Kasumi-1 (cell line): ENCODE measurements at regions not wholly inside any gene's neighbourhood (a gene's known extent, or its start where the extent isn't known, plus 50 kb on each side); places are given as distances from the start of the nearest gene placed in this dataset.
"Not testable (repeated sequence)": the region's sequence is repeated elsewhere in the genome, so short reads cannot be mapped to it uniquely, and the experiment has no call there.

Experiments
- DNase-seq, 2 experiments: peaks; one replicate each; lab custom pipeline; 2025; lab: John Stamatoyannopoulos, UW

DNA sequence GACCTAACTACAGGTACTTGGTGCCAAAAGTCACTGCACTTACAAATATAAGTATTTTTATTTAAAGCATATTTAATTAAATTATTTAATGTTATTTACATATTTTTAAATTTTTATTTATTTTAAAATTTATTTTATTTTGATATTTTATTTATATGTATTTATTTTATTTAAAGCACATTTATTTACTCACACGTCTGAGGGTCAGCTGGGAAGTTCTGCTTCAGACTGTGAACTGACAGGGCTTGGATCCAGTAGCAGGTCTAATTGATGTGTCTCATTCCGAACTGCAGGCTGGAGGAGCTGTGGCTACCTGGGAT is 392.5 kb downstream of the GBA3 start:
- no peak for DNase-seq

DNA sequence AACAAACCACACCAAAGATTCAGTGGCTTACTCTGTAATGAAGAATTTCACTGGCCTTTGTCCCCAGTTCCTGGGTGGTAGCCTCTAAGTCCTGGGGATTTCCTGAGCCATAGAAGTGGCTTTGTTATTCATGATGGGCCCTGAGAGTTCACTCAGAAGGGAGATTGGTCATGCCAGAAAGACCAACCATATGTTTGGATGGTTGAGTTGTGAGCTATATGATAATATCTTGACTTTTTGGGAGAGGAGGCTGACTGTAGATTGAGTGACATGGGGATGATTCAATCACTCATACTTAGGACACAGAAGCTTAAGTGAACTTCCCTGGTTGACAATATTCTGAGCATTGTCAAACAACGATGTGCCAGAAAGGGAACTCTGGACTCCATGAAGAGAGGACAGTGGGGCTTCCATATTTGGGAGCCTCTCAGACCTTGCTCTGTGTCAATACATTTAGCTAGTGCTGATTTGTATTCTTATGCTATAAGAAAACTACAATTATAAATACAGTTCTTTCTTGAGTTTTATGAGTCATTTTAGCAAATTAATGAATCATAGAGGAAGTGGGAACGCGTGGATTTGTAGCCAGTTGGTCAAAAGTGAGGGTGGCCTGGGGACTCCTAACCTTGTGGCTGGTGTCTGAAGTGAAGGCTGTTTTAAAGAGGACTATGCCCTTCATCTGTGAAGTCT is 392.0 kb downstream of the GBA3 start:
- no peak for DNase-seq

DNA sequence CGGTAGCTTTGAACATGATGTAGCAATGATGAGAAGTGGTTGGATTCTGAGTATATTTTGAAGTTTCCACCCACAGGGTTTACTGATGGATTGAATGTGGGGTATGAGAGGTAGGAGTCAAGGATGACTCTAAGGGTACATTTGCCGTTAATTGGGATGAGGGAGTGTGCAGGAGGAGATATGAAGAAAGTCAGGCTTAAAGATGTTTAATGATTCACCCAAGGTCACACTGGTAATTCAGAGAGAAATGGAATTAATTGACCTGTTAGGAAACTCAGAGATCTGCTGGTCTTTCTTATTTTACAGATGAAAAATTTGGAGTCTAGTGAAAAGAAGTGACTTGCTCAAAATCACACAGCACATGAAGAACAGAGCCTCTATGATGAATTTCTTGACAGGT is 390.7 kb downstream of the GBA3 start:
- DNase-seq, result no peak

DNA sequence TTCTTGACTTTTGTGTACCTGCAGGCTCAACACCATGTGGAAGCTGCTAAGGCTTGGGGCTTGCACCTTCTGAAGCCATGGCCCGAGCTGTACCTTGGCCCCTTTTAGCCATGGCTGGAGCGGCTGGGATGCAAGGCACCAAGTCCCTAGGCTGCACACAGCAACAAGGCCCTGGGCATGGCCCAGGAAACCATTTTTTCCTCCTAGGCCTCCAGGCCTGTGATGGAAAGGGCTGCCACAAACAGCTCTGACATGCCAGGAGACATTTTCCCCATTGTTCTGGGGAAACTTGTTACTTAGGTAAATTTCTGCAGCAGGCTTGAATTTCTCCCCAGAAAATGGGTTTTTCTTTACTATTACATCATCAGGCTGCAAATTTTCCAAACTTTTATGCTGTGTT is 387.4 kb downstream of the GBA3 start:
- DNase-seq, result not testable (repeated sequence)

DNA sequence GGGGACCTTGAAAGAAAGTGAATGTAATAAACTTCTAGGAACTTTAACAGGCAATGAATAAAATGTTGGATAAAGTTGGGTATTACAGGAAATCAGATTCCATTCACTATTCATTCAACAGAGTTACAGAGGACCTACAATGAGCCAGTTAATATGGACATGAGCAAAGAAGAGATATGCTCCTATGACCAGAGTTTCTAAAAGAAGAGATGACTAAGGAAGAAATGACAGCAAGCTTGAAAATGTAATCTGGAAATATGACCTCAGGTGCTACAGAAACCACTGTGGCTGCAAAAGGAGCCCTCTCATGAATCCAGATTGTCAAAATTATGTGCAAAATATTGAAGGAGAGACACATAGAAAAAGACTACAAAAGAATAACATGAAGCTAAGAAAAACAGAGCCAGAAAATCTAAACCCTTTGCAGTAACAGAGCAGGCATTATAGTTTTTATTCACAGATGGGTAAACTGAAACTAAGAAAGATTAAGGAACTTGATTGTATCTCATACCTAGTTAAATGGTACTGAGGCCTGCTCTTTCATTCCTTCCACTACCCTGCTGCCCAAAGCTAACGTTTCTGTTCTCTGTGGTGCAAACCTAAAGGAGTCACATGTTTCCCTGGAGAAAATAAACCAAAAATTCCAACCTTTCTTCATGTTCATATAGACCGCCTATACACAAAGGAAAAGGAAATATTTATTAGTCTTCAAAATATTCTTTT is 378.3 kb downstream of the GBA3 start:
- DNase-seq, result no peak

DNA sequence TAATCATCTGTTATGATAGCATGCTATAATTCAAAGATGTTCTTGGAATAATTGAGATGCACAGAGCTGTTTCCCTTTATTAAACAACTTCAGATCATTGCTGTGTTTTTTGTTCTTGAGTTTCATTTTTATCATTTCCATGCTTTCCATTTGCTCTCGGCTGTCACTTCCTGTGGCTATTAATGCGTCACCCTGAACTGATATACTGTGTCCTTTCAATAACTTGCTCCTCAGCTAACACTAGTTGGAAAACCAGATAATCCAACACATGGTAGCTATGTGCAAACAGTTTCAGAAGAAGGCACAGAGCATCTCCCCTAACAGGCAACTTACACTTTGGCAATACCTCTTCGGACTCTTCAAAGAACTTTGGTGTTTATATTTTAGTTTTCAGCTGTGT is 376.0 kb downstream of the GBA3 start:
- DNase-seq, result no peak

DNA sequence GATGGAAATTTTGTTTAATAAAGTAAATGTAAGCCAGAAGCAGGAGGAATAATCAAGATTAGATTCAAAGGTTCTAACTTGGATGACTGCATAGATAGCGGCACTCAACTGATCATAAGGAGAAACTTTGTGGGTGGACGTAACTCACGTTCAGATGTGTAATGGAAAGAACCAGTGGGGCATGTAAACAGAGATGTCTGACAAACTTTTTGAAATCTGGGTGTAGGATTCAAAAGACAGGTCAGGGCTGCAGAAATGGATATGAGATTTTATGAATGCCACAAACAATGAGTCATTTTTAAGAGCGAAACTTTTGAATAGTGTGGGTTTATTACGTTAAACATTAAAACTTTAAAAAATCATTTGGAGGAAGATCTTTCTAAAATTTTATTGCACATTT is 375.6 kb downstream of the GBA3 start:
- no peak for DNase-seq

DNA sequence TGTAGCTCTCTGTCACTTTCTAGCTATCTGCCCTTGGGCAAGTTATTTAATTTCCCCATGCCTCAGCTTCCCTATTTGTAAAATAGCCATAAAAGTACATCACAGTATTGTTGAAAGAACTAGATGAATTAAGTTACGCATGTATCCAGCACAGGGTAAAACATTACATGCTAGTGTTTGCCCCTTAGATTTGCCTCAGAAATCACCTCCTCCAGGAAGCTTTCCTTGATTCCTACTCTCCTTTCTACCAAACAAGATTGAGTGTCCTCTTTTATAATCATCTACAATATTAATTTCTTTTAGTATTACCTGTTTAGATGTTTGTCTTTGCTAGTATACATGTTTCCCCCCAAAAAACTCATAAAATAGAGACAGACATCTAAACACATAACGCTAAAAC is 369.5 kb downstream of the GBA3 start:
- DNase-seq, result no peak

DNA sequence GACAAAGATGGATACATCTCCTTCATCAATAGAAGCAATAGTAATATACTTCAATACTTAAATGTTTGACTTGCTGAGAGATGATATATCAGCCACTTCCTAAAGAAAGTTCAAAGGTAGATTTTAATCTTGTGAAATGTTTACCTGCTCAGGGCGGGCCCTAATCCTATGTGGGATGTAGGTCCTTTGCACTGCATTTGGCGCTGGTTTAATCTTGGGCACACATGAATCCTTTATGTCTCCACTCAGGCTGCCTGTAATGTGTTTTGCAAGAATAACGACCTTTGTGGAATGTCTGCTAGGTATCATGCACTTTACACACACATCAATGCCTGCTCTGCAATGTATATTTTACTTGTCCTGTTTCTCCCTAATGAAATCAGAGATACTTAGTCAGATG is 368.7 kb downstream of the GBA3 start:
- no peak for DNase-seq

DNA sequence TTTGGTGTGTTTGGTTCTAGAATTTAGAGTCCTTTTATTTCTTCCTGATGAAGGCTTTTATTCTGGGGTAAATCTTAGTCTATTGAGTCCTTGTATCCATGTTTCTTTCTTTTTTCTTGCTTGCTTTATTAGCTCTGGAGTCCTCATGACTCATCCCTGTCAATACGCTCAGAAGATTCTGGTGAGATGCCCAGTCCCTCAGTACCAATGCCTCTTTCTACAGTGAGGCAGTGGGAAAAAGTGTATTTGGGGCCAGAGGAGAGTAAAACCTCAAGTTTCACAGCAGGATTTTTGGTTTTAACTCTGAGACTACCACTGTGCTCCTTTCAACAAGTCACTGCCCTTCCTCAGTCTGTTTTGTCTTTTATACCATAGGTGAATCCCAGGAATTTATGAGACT is 368.0 kb downstream of the GBA3 start:
- no peak for DNase-seq

DNA sequence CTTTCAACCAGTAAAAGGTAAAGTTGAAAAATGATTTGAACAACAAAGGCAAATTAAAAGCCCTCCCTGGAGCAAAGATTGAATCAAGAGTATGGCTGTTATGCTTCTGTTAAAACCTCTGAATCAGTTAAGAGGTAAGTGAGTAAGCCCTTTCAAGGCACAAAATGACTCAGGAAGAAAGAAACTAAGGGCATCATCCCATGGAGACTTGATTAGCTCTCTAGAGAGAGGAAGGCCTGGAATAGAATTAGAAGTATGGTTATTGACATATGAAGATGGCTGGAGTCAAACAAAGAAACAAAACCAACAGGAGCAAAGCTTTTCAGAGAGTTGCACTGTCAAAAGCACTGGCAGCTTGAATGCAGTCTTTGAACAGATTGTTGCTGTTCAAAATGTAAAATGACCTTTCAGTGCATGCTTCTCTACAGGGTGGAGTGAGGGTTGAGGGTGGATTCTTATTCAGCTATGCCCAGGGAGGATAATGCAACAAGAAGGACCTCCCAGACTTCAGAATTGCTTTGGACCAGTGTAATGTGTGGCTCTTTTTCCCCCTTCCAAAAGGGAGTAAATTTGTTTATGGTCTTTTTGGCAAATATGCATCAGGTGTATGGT is 365.5 kb downstream of the GBA3 start:
- no peak for DNase-seq

DNA sequence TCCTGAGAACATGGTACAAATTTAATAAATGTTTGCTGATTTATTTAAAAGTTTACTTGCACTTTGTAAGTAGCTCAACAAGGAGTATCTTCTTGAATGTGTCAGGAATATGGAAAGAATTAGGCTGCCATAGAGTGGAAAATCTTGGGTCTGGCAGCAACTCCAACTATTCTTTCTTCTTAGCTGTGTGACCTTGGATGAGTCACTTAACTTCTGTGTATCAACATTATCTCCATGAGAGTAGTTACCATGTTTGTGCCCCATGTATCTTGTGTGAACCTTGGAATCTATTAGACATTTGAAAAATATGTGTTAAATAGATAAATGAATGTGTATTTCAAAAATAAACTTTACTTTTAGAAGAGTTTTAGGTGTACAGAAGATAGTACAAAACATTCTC is 348.8 kb downstream of the GBA3 start:
- no peak for DNase-seq

DNA sequence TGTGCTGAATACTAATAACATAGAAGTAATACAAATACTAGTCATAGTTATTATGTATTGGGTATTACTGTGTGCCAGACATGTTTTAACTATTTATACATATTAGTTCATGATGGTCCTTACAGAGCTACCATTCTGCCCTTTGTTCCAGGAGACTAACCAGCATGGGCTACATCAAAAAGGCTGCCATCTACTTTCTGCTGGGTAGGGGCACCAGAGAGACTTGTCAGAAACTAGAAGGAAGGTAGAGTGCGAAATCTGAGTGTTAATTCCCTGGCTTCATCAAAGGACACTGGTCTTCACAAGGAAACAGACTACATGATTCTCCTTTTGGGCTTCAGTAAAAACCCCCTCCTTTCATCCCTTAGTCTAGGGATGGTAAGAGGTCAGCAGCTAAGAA is 347.8 kb downstream of the GBA3 start:
- DNase-seq, result no peak

DNA sequence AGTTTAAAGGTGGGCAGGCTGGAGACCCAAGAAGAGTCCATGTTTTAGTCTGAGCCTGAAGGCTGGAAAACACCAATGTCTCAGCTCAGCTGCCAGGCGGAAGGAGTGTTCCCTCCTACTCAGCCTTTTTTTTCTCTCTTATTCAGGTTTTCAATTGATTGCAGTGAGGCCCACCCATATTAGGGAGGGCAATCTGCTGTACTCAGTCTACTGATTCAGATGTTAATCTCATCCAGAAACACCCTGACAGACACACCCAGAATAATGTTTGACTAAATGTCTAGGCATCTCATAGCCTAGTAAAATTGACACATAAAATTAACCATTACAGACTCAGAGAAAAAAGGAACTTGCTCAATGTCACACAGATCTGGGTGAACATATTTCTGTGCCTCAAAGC is 347.1 kb downstream of the GBA3 start:
- DNase-seq, result no peak

DNA sequence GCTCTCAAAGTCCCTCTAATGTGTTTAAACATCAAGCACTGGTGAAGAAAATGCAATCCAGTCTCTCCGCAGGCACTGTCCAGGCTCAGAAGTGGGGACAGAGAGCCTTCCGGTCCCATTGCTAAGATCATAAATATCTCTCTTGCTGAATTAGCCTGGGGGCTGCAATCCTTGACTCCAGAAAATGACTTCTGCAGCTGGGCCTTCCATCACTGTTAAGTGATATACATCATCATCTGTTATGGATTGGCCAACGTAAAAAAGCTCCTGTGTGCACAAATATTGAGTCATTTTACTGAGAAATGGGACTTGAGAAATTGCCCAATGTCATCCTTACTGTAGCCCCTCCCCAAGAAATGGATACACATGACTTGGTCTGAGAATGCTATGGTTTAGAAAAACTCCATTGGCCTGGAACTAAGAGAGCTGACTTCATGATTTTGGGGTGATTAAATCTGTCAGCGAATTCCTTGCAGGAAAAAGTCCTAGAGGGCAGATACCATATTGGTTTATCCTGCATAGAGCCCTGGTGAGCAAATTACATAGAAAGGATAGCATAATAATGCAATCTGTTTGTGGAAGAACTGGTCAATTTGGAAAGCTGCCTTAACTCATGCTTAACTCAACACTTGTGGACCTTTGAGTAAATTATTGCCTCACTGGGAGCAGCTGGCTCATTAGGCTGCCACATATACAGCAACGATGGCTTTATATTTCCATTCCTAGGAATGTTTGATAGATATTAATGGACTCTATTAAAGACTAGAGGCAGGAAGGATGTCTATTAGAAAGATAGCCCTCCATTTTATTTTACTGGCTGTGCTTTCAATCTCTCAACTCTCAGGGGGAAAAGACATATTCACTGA is 346.1 kb downstream of the GBA3 start:
- no peak for DNase-seq

DNA sequence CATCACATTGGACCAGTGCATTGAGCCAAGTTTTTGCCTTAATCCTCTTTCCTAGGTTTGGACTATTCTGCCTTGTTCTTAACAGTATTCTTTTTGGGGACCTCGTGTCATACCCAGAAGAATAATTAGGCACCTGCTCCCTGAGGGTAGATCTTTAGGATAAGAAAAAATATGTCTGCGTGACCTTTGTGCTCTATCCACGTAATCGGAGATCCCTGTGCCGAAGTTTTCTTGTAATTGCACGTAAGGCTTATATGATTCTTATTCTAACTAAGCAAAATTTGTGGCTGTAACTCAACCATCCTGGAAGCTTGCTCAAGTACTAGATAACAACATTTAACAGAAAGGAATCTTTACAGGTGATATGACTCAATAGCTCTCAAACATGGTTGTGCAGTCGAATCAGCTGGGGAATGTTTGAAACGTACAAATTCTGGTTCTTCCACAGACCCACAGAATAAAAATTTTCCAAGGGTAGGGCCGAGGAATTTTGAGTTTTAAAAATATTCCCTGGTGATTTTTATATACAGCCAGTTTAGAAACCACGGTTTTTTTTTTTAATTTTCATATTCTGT is 344.3 kb downstream of the GBA3 start:
- no peak for DNase-seq

DNA sequence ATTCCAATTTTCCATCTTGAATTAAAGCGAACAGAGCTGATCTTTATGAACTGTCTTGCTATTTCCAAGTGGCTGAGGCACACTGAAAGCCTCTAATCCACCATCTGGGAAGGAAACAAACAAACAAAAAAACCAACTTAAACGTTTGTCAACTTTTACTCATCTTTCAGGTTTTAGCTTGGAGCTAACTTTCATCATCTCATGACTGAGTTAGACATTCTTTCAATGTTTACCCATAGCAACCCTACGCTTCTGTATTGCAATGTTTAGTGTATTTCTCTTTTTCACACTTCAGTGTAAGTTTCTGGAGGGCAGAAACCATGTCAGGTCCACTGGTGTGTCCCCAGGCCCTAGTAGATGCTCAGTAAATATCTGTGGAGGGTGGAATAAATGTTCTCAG is 343.8 kb downstream of the GBA3 start:
- no peak for DNase-seq

DNA sequence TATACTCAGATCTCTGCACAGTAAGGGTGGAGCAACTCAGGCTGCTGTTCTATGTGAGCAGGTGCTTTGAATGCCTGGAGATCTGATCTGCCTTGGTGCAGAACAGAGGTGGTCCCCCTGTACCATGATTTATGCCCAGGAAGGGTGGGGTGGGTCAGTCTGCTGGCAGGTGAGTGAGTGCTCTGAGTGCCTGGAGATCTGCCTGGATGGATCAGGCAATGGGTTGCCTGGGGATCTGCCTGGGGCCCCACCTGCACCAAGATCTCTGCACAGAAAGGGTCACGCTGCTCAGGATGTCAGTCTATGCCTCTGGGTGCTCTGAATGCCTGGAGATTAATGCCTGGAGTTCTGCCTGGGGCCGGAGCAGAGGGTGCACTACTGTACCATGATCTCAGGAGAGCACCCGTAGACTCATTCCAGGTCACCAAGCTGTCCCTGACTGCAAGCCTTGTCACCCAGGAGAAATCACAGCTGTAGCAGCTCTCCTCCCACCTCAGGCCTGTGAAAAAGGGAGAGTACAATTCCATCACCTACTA is 342.9 kb downstream of the GBA3 start:
- DNase-seq, result no peak

DNA sequence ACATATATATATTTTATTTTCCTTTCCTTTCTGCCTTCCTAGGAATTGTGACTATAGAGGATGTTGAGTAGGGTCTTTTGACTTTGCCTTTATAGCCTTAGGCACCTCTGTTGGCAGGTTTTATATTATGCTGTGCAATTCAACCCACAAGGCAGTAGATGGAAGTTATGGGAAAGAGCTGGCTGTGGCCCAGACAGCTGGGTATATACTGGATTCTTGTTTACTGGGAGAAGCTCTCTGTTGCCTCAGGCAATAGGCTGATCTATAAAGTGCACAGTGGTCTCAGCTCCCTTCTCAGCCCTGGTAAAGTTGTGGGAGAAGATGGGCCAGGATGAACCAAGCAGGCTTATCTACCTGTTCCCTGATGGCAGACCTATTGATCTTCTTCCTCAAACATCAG is 342.0 kb downstream of the GBA3 start:
- no peak for DNase-seq

DNA sequence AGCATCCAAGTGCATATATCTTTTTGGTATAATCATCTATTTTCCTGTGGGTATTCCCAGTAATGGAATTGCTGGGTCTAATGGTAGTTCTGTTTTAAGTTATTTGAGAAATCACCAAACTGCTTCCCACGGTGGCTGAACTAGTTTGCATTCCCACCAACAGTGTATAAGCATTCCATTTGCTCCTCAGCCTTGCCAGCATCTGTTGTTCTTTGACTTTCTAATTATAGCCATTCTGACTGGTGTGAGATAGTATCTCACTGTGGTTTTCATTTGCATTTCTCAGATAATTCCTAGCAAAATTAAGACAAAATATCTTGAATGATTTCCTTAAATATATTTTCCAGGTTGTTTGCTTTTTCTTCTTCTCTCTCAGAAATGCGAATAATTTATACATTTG is 341.1 kb downstream of the GBA3 start:
- DNase-seq, result no peak

DNA sequence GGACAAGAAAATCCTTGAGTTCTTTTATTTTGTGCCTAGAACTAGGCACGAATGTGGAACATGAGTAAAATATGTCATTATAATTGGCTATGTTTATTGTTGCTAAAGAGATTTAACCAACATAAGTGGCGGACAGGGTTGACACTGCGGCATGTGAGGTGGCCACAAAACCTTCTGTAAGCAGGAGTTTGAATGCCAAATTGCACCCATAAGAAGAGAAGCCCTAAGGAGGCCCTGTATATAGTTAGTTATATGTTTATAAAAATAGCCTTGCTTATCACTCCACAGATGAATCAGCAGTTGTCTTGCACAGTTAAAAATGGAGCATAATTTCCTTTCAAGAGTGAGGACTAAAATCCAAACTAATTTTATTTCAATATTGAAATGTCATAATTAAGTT is 336.1 kb downstream of the GBA3 start:
- DNase-seq, result no peak

DNA sequence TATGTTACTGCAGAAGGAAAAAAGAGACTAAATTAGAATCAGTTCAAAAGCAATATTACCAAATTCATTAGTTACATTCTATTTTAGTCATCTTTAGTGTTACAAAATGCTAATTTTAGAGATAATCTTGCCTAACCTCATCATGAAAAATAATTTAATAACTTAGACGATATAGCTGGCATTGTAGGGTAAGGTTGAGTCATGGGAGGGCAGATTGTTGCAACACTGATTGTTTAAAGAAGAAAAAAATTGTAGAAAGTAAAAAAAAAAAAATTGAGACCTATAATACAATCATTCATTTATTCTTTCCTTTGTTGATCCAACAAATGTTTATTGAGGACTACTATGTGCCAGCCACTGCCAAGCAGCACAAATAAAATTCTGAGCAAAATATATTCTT is 330.9 kb downstream of the GBA3 start:
- no peak for DNase-seq
